HEK293 (cell line): ENCODE measurements at regions not wholly inside any gene's neighbourhood (a gene's known extent, or its start where the extent isn't known, plus 50 kb on each side); places are given as distances from the start of the nearest gene placed in this dataset.

Source experiments
- CTCF ChIP-seq: fragments of 450-650 bp; formaldehyde crosslinking; IDR thresholded peaks from 2 replicates; pipeline ENCODE4 v1.5.1; 2016; ENCODE audit warnings: missing biosample characterization, missing genetic modification characterization
- ZBTB7A ChIP-seq: fragments of 450-650 bp; formaldehyde crosslinking; IDR thresholded peaks from 2 replicates; pipeline ENCODE4 v1.5.1; 2016; ENCODE audit warnings: low read depth, missing biosample characterization, missing genetic modification characterization
- ZSCAN23 ChIP-seq: fragments of 450-650 bp; formaldehyde crosslinking; IDR thresholded peaks from 2 replicates; pipeline ENCODE4 v1.5.1; 2016; ENCODE audit warnings: missing biosample characterization, missing genetic modification characterization
- TF ChIP-seq, protein P1 (sequence below): fragments of 450-650 bp; formaldehyde crosslinking; IDR thresholded peaks from 2 replicates; pipeline ENCODE4 v1.5.1; 2016; ENCODE audit warnings: missing biosample characterization, missing genetic modification characterization

- TF ChIP-seq, protein P1, sequence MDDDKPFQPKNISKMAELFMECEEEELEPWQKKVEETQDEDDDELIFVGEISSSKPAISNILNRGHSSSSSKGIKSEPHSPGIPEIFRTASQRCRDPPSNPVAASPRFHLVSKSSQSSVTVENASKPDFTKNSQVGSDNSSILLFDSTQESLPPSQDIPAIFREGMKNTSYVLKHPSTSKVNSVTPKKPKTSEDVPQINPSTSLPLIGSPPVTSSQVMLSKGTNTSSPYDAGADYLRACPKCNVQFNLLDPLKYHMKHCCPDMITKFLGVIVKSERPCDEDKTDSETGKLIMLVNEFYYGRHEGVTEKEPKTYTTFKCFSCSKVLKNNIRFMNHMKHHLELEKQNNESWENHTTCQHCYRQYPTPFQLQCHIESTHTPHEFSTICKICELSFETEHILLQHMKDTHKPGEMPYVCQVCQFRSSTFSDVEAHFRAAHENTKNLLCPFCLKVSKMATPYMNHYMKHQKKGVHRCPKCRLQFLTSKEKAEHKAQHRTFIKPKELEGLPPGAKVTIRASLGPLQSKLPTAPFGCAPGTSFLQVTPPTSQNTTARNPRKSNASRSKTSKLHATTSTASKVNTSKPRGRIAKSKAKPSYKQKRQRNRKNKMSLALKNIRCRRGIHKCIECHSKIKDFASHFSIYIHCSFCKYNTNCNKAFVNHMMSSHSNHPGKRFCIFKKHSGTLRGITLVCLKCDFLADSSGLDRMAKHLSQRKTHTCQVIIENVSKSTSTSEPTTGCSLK (tag by site-specific recombination), result no peak
- TF ChIP-seq ZSCAN23 (no peak), CTCF (tag by site-specific recombination) (no peak), ZBTB7A (tag by site-specific recombination) (no peak)
These were observed 91.0 kb downstream of the PXDC1 start for GRCh38 chr6:3660473-3660872.
